ENCODE measurements at regions not wholly inside any gene's neighbourhood (a gene's known extent, or its start where the extent isn't known, plus 50 kb on each side); places are given as distances from the start of the nearest gene placed in this dataset.

GRCh38 chr5:29321591-29321990 lies 1871.9 kb upstream of the CDH6 start:
- no peak overlapping the region for H2BK5ac ChIP-seq (ENCODE audit: low read depth, low read length, poor library complexity, severe bottlenecking)
- no peak for DNase-seq
- no peak overlapping the region for H2AK5ac ChIP-seq (ENCODE audit: low read length, severe bottlenecking)
- H3K18ac ChIP-seq (ENCODE audit: low read depth in 1 of 2, low read length in 2 of 2), result no peak overlapping the region
- H4K91ac ChIP-seq (ENCODE audit: low read length), result no peak overlapping the region
- H3K4me2 ChIP-seq (ENCODE audit: low read length, poor library complexity, severe bottlenecking), result no peak overlapping the region
- no peak overlapping the region for H2AFZ ChIP-seq (ENCODE audit: low read depth, low read length)
- no peak overlapping the region for H3K4me3 ChIP-seq (ENCODE audit: insufficient read depth in 1 of 2, low read depth in 1 of 2, low read length in 2 of 2)
- peaks cover 33% of the 10 kb centered on the region for H3K9me3 ChIP-seq (ENCODE audit: control insufficient read depth, low read length)
- H3K23ac ChIP-seq (ENCODE audit: low read length in 2 of 2), result no peak overlapping the region
- H3K36me3 ChIP-seq (ENCODE audit: control insufficient read depth in 1 of 2, insufficient read depth in 2 of 2, low read depth in 1 of 2, low read length in 2 of 2), result no peaks in the 10 kb centered on the region
- no peak overlapping the region for H3K27ac ChIP-seq (ENCODE audit: low read length, poor library complexity, severe bottlenecking)
- H2BK120ac ChIP-seq (ENCODE audit: low read depth, low read length), result no peak overlapping the region
- no peak overlapping the region for H3K9ac ChIP-seq (ENCODE audit: low read length)
- H2BK15ac ChIP-seq (ENCODE audit: low read depth, poor library complexity, severe bottlenecking), result no peak overlapping the region
- H3K4ac ChIP-seq (ENCODE audit: low read depth in 1 of 2, low read length in 2 of 2), result no peak overlapping the region
- H4K8ac ChIP-seq (ENCODE audit: low read length), result no peak overlapping the region
- H2BK12ac ChIP-seq (ENCODE audit: low read length in 2 of 2), result no peak overlapping the region
- no peaks in the 10 kb centered on the region for H3K27me3 ChIP-seq (ENCODE audit: control insufficient read depth in 1 of 2, insufficient read depth in 1 of 2, low read length in 2 of 2)
- H3K4me1 ChIP-seq (ENCODE audit: control insufficient read depth, insufficient read depth, low read depth, low read length), result no peaks in the 10 kb centered on the region
- no peak overlapping the region for H3K14ac ChIP-seq (ENCODE audit: low read length in 2 of 2)
- no peaks in the 10 kb centered on the region for H3K79me1 ChIP-seq (replicated peaks; ENCODE audit: low read length, poor library complexity, severe bottlenecking)

- no peak overlapping the region for H2AK5ac ChIP-seq (ENCODE audit: low read length, severe bottlenecking)
- H3K9ac ChIP-seq (ENCODE audit: low read length), result no peak overlapping the region
- no peak overlapping the region for H3K4ac ChIP-seq (ENCODE audit: low read depth in 1 of 2, low read length in 2 of 2)
- no peak overlapping the region for H2BK12ac ChIP-seq (ENCODE audit: low read length in 2 of 2)
- no peak overlapping the region for H2AFZ ChIP-seq (ENCODE audit: low read depth, low read length)
- no peak overlapping the region for H3K23ac ChIP-seq (ENCODE audit: low read length in 2 of 2)
- H3K18ac ChIP-seq (ENCODE audit: low read depth in 1 of 2, low read length in 2 of 2), result no peak overlapping the region
- no peak overlapping the region for H4K8ac ChIP-seq (ENCODE audit: low read length)
- no CpG with 5 or more reads among the region's 1 CpG for WGBS
- no peak overlapping the region for H3K14ac ChIP-seq (ENCODE audit: low read length in 2 of 2)
- no peaks in the 10 kb centered on the region for H3K36me3 ChIP-seq (ENCODE audit: control insufficient read depth in 1 of 2, insufficient read depth in 2 of 2, low read depth in 1 of 2, low read length in 2 of 2)
- no peak overlapping the region for H2BK5ac ChIP-seq (ENCODE audit: low read depth, low read length, poor library complexity, severe bottlenecking)
- no peak overlapping the region for H3K4me2 ChIP-seq (ENCODE audit: low read length, poor library complexity, severe bottlenecking)
- H3K27me3 ChIP-seq (ENCODE audit: control insufficient read depth in 1 of 2, insufficient read depth in 1 of 2, low read length in 2 of 2), result no peaks in the 10 kb centered on the region
- no peak overlapping the region for H3K27ac ChIP-seq (ENCODE audit: low read length, poor library complexity, severe bottlenecking)
- no peak for DNase-seq
- no peaks in the 10 kb centered on the region for H3K79me1 ChIP-seq (replicated peaks; ENCODE audit: low read length, poor library complexity, severe bottlenecking)
- H2BK120ac ChIP-seq (ENCODE audit: low read depth, low read length), result no peak overlapping the region
- H2BK15ac ChIP-seq (ENCODE audit: low read depth, poor library complexity, severe bottlenecking), result no peak overlapping the region
- H3K4me3 ChIP-seq (ENCODE audit: insufficient read depth in 1 of 2, low read depth in 1 of 2, low read length in 2 of 2), result no peak overlapping the region
- no peak overlapping the region for H4K91ac ChIP-seq (ENCODE audit: low read length)
- H3K4me1 ChIP-seq (ENCODE audit: control insufficient read depth, insufficient read depth, low read depth, low read length), result no peaks in the 10 kb centered on the region
- H3K9me3 ChIP-seq (ENCODE audit: control insufficient read depth, low read length), result peaks cover 26% of the 10 kb centered on the region
These were observed 1884.1 kb upstream of the CDH6 start for GRCh38 chr5:29309359-29309758.

- Histone ChIP-seq H3K27ac (ENCODE audit: low read length, poor library complexity, severe bottlenecking) (no peak overlapping the region), H3K23ac (ENCODE audit: low read length in 2 of 2) (no peak overlapping the region), H2BK15ac (ENCODE audit: low read depth, poor library complexity, severe bottlenecking) (no peak overlapping the region), H4K91ac (ENCODE audit: low read length) (no peak overlapping the region), H2AFZ (ENCODE audit: low read depth, low read length) (no peak overlapping the region), H3K4me1 (ENCODE audit: control insufficient read depth, insufficient read depth, low read depth, low read length) (no peaks in the 10 kb centered on the region), H2AK5ac (ENCODE audit: low read length, severe bottlenecking) (no peak overlapping the region), H3K4ac (ENCODE audit: low read depth in 1 of 2, low read length in 2 of 2) (no peak overlapping the region), H3K4me3 (ENCODE audit: insufficient read depth in 1 of 2, low read depth in 1 of 2, low read length in 2 of 2) (no peak overlapping the region), H3K27me3 (ENCODE audit: control insufficient read depth in 1 of 2, insufficient read depth in 1 of 2, low read length in 2 of 2) (no peaks in the 10 kb centered on the region), H3K18ac (ENCODE audit: low read depth in 1 of 2, low read length in 2 of 2) (no peak overlapping the region), H2BK12ac (ENCODE audit: low read length in 2 of 2) (no peak overlapping the region), H3K36me3 (ENCODE audit: control insufficient read depth in 1 of 2, insufficient read depth in 2 of 2, low read depth in 1 of 2, low read length in 2 of 2) (no peaks in the 10 kb centered on the region), H3K9me3 (ENCODE audit: control insufficient read depth, low read length) (peaks cover 23% of the 10 kb centered on the region), H2BK5ac (ENCODE audit: low read depth, low read length, poor library complexity, severe bottlenecking) (no peak overlapping the region), H2BK120ac (ENCODE audit: low read depth, low read length) (no peak overlapping the region), H4K8ac (ENCODE audit: low read length) (no peak overlapping the region), H3K9ac (ENCODE audit: low read length) (no peak overlapping the region), H3K4me2 (ENCODE audit: low read length, poor library complexity, severe bottlenecking) (no peak overlapping the region), H3K14ac (ENCODE audit: low read length in 2 of 2) (no peak overlapping the region), H3K79me1 (replicated peaks; ENCODE audit: low read length, poor library complexity, severe bottlenecking) (no peaks in the 10 kb centered on the region)
- 71% methylated on average over 1 of the region's 3 CpGs for WGBS
- DNase-seq, result no peak
These were observed 1886.0 kb upstream of the CDH6 start for GRCh38 chr5:29307478-29307877.

GRCh38 chr5:29304545-29304944 lies 1888.9 kb upstream of the CDH6 start:
- H2BK5ac ChIP-seq (ENCODE audit: low read depth, low read length, poor library complexity, severe bottlenecking), result no peak overlapping the region
- H2BK15ac ChIP-seq (ENCODE audit: low read depth, poor library complexity, severe bottlenecking), result no peak overlapping the region
- H3K18ac ChIP-seq (ENCODE audit: low read depth in 1 of 2, low read length in 2 of 2), result no peak overlapping the region
- no peak overlapping the region for H3K4me3 ChIP-seq (ENCODE audit: insufficient read depth in 1 of 2, low read depth in 1 of 2, low read length in 2 of 2)
- no peak overlapping the region for H3K14ac ChIP-seq (ENCODE audit: low read length in 2 of 2)
- no peak overlapping the region for H2AFZ ChIP-seq (ENCODE audit: low read depth, low read length)
- H4K8ac ChIP-seq (ENCODE audit: low read length), result no peak overlapping the region
- no peak for DNase-seq
- 71% methylated on average over 2 of the region's 3 CpGs for WGBS
- H3K79me1 ChIP-seq (replicated peaks; ENCODE audit: low read length, poor library complexity, severe bottlenecking), result no peaks in the 10 kb centered on the region
- no peak overlapping the region for H3K4ac ChIP-seq (ENCODE audit: low read depth in 1 of 2, low read length in 2 of 2)
- H3K4me1 ChIP-seq (ENCODE audit: control insufficient read depth, insufficient read depth, low read depth, low read length), result no peaks in the 10 kb centered on the region
- H3K23ac ChIP-seq (ENCODE audit: low read length in 2 of 2), result no peak overlapping the region
- H3K36me3 ChIP-seq (ENCODE audit: control insufficient read depth in 1 of 2, insufficient read depth in 2 of 2, low read depth in 1 of 2, low read length in 2 of 2), result no peaks in the 10 kb centered on the region
- no peak overlapping the region for H2BK12ac ChIP-seq (ENCODE audit: low read length in 2 of 2)
- no peaks in the 10 kb centered on the region for H3K27me3 ChIP-seq (ENCODE audit: control insufficient read depth in 1 of 2, insufficient read depth in 1 of 2, low read length in 2 of 2)
- H2BK120ac ChIP-seq (ENCODE audit: low read depth, low read length), result no peak overlapping the region
- no peak overlapping the region for H2AK5ac ChIP-seq (ENCODE audit: low read length, severe bottlenecking)
- no peak overlapping the region for H3K9ac ChIP-seq (ENCODE audit: low read length)
- H4K91ac ChIP-seq (ENCODE audit: low read length), result no peak overlapping the region
- no peak overlapping the region for H3K4me2 ChIP-seq (ENCODE audit: low read length, poor library complexity, severe bottlenecking)
- H3K9me3 ChIP-seq (ENCODE audit: control insufficient read depth, low read length), result peaks cover 36% of the 10 kb centered on the region
- no peak overlapping the region for H3K27ac ChIP-seq (ENCODE audit: low read length, poor library complexity, severe bottlenecking)
